Activated naive CD8-positive, alpha-beta T cell treated with anti-CD3 and anti-CD28 coated beads, Interleukin-2, amount 50 U/mL, for 24 hours (primary cell): ENCODE measurements at regions not wholly inside any gene's neighbourhood (a gene's known extent, or its start where the extent isn't known, plus 50 kb on each side); places are given as distances from the start of the nearest gene placed in this dataset.

Source experiments
- ATAC-seq: fragments of 150-1000 bp; cut with Tn5 transposase; one replicate; pipeline ENCODE4 v1.10.0; 2021
- DNase-seq: peaks from one replicate; pipeline ENCODE4 v3.0.0; 2021
- H3K27ac Mint-ChIP-seq: one replicate; pipeline ENCODE4 v1.8.0; 2021; ENCODE audit warnings: mild to moderate bottlenecking, mixed read lengths
- H3K27me3 Mint-ChIP-seq: one replicate; pipeline ENCODE4 v1.8.0; 2021; ENCODE audit warnings: mixed read lengths
- H3K36me3 Mint-ChIP-seq: one replicate; pipeline ENCODE4 v1.8.0; 2021; ENCODE audit warnings: low read depth, mixed read lengths
- H3K4me1 Mint-ChIP-seq: one replicate; pipeline ENCODE4 v1.8.0; 2021; ENCODE audit warnings: mixed read lengths
- H3K4me3 Mint-ChIP-seq: one replicate; pipeline ENCODE4 v1.8.0; 2021; ENCODE audit warnings: mild to moderate bottlenecking, moderate library complexity, mixed read lengths
- H3K9me3 Mint-ChIP-seq: one replicate; pipeline ENCODE4 v1.8.0; 2021; ENCODE audit warnings: mixed read lengths

GRCh38 chr7:46811529-46811928 lies 770.4 kb downstream of the TNS3 start:
- ATAC-seq (no peak), DNase-seq (no peak)
- Mint-ChIP-seq H3K4me3 (no peak overlapping the region), H3K27me3 (no peaks in the 10 kb centered on the region), H3K9me3 (peaks cover 16% of the 10 kb centered on the region), H3K4me1 (no peaks in the 10 kb centered on the region), H3K27ac (no peak overlapping the region), H3K36me3 (no peaks in the 10 kb centered on the region)

- Mint-ChIP-seq H3K4me3 (no peak overlapping the region), H3K27ac (no peak overlapping the region), H3K27me3 (no peaks in the 10 kb centered on the region), H3K36me3 (no peaks in the 10 kb centered on the region), H3K9me3 (peaks cover 16% of the 10 kb centered on the region), H3K4me1 (no peaks in the 10 kb centered on the region)
- ATAC-seq: no peak
- DNase-seq: no peak
Measured at GRCh38 chr7:46810986-46811385, 770.9 kb downstream of the TNS3 start.

GRCh38 chr7:46809886-46810285 lies 772.0 kb downstream of the TNS3 start:
- no peak overlapping the region for H3K27ac Mint-ChIP-seq
- ATAC-seq (no peak), DNase-seq (no peak)
- H3K4me3 Mint-ChIP-seq: no peak overlapping the region
- no peaks in the 10 kb centered on the region for H3K4me1 Mint-ChIP-seq
- peaks cover 15% of the 10 kb centered on the region for H3K9me3 Mint-ChIP-seq
- H3K27me3 Mint-ChIP-seq: no peaks in the 10 kb centered on the region
- H3K36me3 Mint-ChIP-seq: no peaks in the 10 kb centered on the region

GRCh38 chr7:46806856-46807255 lies 775.1 kb downstream of the TNS3 start:
- no peaks in the 10 kb centered on the region for H3K4me1 Mint-ChIP-seq
- H3K27me3 Mint-ChIP-seq: no peaks in the 10 kb centered on the region
- ATAC-seq (no peak), DNase-seq (no peak)
- peaks cover 2% of the 10 kb centered on the region for H3K36me3 Mint-ChIP-seq
- H3K27ac Mint-ChIP-seq: no peak overlapping the region
- peaks cover 14% of the 10 kb centered on the region for H3K9me3 Mint-ChIP-seq
- H3K4me3 Mint-ChIP-seq: no peak overlapping the region

- Mint-ChIP-seq H3K4me3 (no peak overlapping the region), H3K9me3 (peaks cover 16% of the 10 kb centered on the region), H3K4me1 (no peaks in the 10 kb centered on the region), H3K27me3 (no peaks in the 10 kb centered on the region), H3K27ac (no peak overlapping the region), H3K36me3 (peaks cover 2% of the 10 kb centered on the region)
- ATAC-seq (no peak), DNase-seq (no peak)
Measured at GRCh38 chr7:46802479-46802878, 779.4 kb downstream of the TNS3 start.

- ATAC-seq (no peak), DNase-seq (no peak)
- no peaks in the 10 kb centered on the region for H3K4me1 Mint-ChIP-seq
- H3K36me3 Mint-ChIP-seq: no peaks in the 10 kb centered on the region
- no peaks in the 10 kb centered on the region for H3K9me3 Mint-ChIP-seq
- H3K27ac Mint-ChIP-seq: no peak overlapping the region
- no peak overlapping the region for H3K4me3 Mint-ChIP-seq
- no peaks in the 10 kb centered on the region for H3K27me3 Mint-ChIP-seq
Measured at GRCh38 chr7:46791188-46791587, 790.7 kb downstream of the TNS3 start.

GRCh38 chr7:46786995-46787394 lies 794.9 kb downstream of the TNS3 start:
- Mint-ChIP-seq H3K27me3 (no peaks in the 10 kb centered on the region), H3K27ac (no peak overlapping the region), H3K4me3 (no peak overlapping the region), H3K9me3 (no peaks in the 10 kb centered on the region), H3K4me1 (no peaks in the 10 kb centered on the region), H3K36me3 (no peaks in the 10 kb centered on the region)
- ATAC-seq (no peak), DNase-seq (no peak)

GRCh38 chr7:46786221-46786954 lies 795.5 kb downstream of the TNS3 start:
- no peak for ATAC-seq
- Mint-ChIP-seq H3K27me3 (no peaks in the 10 kb centered on the region), H3K4me1 (no peaks in the 10 kb centered on the region), H3K9me3 (no peaks in the 10 kb centered on the region), H3K4me3 (no peak overlapping the region), H3K36me3 (no peaks in the 10 kb centered on the region), H3K27ac (no peak overlapping the region)
- no peak for DNase-seq

GRCh38 chr7:46784732-46785131 lies 797.2 kb downstream of the TNS3 start:
- H3K9me3 Mint-ChIP-seq: no peaks in the 10 kb centered on the region
- H3K27me3 Mint-ChIP-seq: no peaks in the 10 kb centered on the region
- H3K4me3 Mint-ChIP-seq: no peak overlapping the region
- ATAC-seq: no peak
- H3K36me3 Mint-ChIP-seq: no peaks in the 10 kb centered on the region
- H3K27ac Mint-ChIP-seq: no peak overlapping the region
- no peaks in the 10 kb centered on the region for H3K4me1 Mint-ChIP-seq
- no peak for DNase-seq

GRCh38 chr7:46781901-46782439 lies 799.9 kb downstream of the TNS3 start:
- no peaks in the 10 kb centered on the region for H3K4me1 Mint-ChIP-seq
- peaks cover 10% of the 10 kb centered on the region for H3K9me3 Mint-ChIP-seq
- ATAC-seq (no peak), DNase-seq (no peak)
- no peaks in the 10 kb centered on the region for H3K27me3 Mint-ChIP-seq
- H3K4me3 Mint-ChIP-seq: no peak overlapping the region
- H3K36me3 Mint-ChIP-seq: no peaks in the 10 kb centered on the region
- no peak overlapping the region for H3K27ac Mint-ChIP-seq

GRCh38 chr7:46776790-46777189 lies 805.1 kb downstream of the TNS3 start:
- Mint-ChIP-seq H3K9me3 (peaks cover 16% of the 10 kb centered on the region), H3K4me3 (no peak overlapping the region), H3K27ac (no peak overlapping the region), H3K4me1 (no peaks in the 10 kb centered on the region), H3K27me3 (no peaks in the 10 kb centered on the region), H3K36me3 (no peaks in the 10 kb centered on the region)
- ATAC-seq: no peak
- no peak for DNase-seq

- no peak for DNase-seq
- Mint-ChIP-seq H3K27me3 (no peaks in the 10 kb centered on the region), H3K9me3 (peaks cover 16% of the 10 kb centered on the region), H3K4me1 (no peaks in the 10 kb centered on the region), H3K27ac (no peak overlapping the region), H3K4me3 (no peak overlapping the region), H3K36me3 (no peaks in the 10 kb centered on the region)
- no peak for ATAC-seq
Measured at GRCh38 chr7:46775776-46776175, 806.1 kb downstream of the TNS3 start.

- Mint-ChIP-seq H3K36me3 (no peaks in the 10 kb centered on the region), H3K4me3 (no peak overlapping the region), H3K4me1 (no peaks in the 10 kb centered on the region), H3K9me3 (peaks cover 16% of the 10 kb centered on the region), H3K27me3 (no peaks in the 10 kb centered on the region), H3K27ac (no peak overlapping the region)
- DNase-seq: no peak
- ATAC-seq: no peak
Measured at GRCh38 chr7:46775020-46775419, 806.9 kb downstream of the TNS3 start.

GRCh38 chr7:46774515-46774914 lies 807.4 kb downstream of the TNS3 start:
- no peak for ATAC-seq
- Mint-ChIP-seq H3K27ac (no peak overlapping the region), H3K4me1 (no peaks in the 10 kb centered on the region), H3K36me3 (no peaks in the 10 kb centered on the region), H3K9me3 (peaks cover 18% of the 10 kb centered on the region), H3K4me3 (no peak overlapping the region), H3K27me3 (no peaks in the 10 kb centered on the region)
- no peak for DNase-seq

- ATAC-seq (no peak), DNase-seq (no peak)
- no peaks in the 10 kb centered on the region for H3K36me3 Mint-ChIP-seq
- no peak overlapping the region for H3K4me3 Mint-ChIP-seq
- no peaks in the 10 kb centered on the region for H3K4me1 Mint-ChIP-seq
- H3K27me3 Mint-ChIP-seq: no peaks in the 10 kb centered on the region
- H3K27ac Mint-ChIP-seq: no peak overlapping the region
- H3K9me3 Mint-ChIP-seq: peaks cover 13% of the 10 kb centered on the region
Measured at GRCh38 chr7:46772776-46773175, 809.1 kb downstream of the TNS3 start.

- no peaks in the 10 kb centered on the region for H3K36me3 Mint-ChIP-seq
- no peak overlapping the region for H3K4me3 Mint-ChIP-seq
- H3K27ac Mint-ChIP-seq: no peak overlapping the region
- H3K9me3 Mint-ChIP-seq: peaks cover 18% of the 10 kb centered on the region
- no peaks in the 10 kb centered on the region for H3K4me1 Mint-ChIP-seq
- ATAC-seq (no peak), DNase-seq (no peak)
- H3K27me3 Mint-ChIP-seq: no peaks in the 10 kb centered on the region
Measured at GRCh38 chr7:46767071-46767470, 814.8 kb downstream of the TNS3 start.
